Neural cell (in vitro differentiated cells): ENCODE measurements at regions not wholly inside any gene's neighbourhood (a gene's known extent, or its start where the extent isn't known, plus 50 kb on each side); places are given as distances from the start of the nearest gene placed in this dataset.

Experiments used
- H2AFZ ChIP-seq: fragments of 200-600, 300-800 bp; sonication (generic), shearing (Covaris generic); 2 replicates; pipeline ENCODE4 v1.6.0; 2014; ENCODE audit warnings: low read depth, mild to moderate bottlenecking, antibody characterized with exemption, low read length, moderate library complexity
- H3F3A ChIP-seq: fragments of 200-600 bp; shearing (Covaris generic); 2 replicates; pipeline ENCODE4 v1.6.1; 2016; ENCODE audit warnings: mild to moderate bottlenecking, moderate library complexity, mixed read lengths, antibody characterized with exemption, low read length; ENCODE audit not compliant: insufficient read depth, poor library complexity, severe bottlenecking
- H3K27ac ChIP-seq: fragments of 200-600, 300-800 bp; sonication (generic), shearing (Covaris generic); 2 replicates; pipeline ENCODE4 v1.5.1; 2014; ENCODE audit warnings: mild to moderate bottlenecking, low read length, moderate library complexity
- H3K27me3 ChIP-seq: fragments of 300-800, 200-600 bp; sonication (generic), shearing (Covaris generic); 2 replicates; pipeline ENCODE4 v1.6.0; 2014; ENCODE audit warnings: mild to moderate bottlenecking, low read depth, low read length, moderate library complexity; ENCODE audit not compliant: insufficient read depth
- H3K36me3 ChIP-seq: fragments of 300-800, 200-600 bp; sonication (generic), shearing (Covaris generic); 2 replicates; pipeline ENCODE4 v1.5.1; 2014; ENCODE audit warnings: mild to moderate bottlenecking, antibody characterized with exemption, low read length, moderate library complexity; ENCODE audit not compliant: insufficient read depth
- H3K4me2 ChIP-seq: fragments of 300-800, 200-600 bp; sonication (generic), shearing (Covaris generic); 2 replicates; pipeline ENCODE4 v1.6.0; 2014; ENCODE audit warnings: mild to moderate bottlenecking, low read length
- H3K4me3 ChIP-seq: fragments of 300-800, 200-600 bp; sonication (generic), shearing (Covaris generic); 2 replicates; pipeline ENCODE4 v1.5.1; 2014; ENCODE audit warnings: mild to moderate bottlenecking, low read length, moderate library complexity
- H3K79me2 ChIP-seq: fragments of 200-600 bp; shearing (Covaris generic); replicated peaks from 2 replicates; pipeline ENCODE4 v1.6.0; 2014; ENCODE audit warnings: mild to moderate bottlenecking, low read length, moderate library complexity; ENCODE audit not compliant: insufficient read depth
- H3K9ac ChIP-seq: fragments of 300-800, 200-600 bp; sonication (generic), shearing (Covaris generic); 2 replicates; pipeline ENCODE4 v1.6.1; 2016; ENCODE audit warnings: mild to moderate bottlenecking, low read length, mixed read lengths
- H3K9me2 ChIP-seq: fragments of 200-600 bp; shearing (Covaris generic); 2 replicates; pipeline ENCODE4 v1.6.1; 2016; ENCODE audit warnings: mild to moderate bottlenecking, low read length, mixed read lengths; ENCODE audit not compliant: insufficient read depth
- H3K9me3 ChIP-seq: fragments of 200-600, 300-800 bp; sonication (generic), shearing (Covaris generic); 2 replicates; pipeline ENCODE4 v1.6.1; 2016; ENCODE audit warnings: mild to moderate bottlenecking, mixed run types, low read length, moderate library complexity, mixed read lengths
- H4K20me1 ChIP-seq: fragments of 200-600 bp; shearing (Covaris generic); 2 replicates; pipeline ENCODE4 v1.6.1; 2016; ENCODE audit warnings: mild to moderate bottlenecking, mixed run types; ENCODE audit not compliant: insufficient read depth
- CTCF ChIP-seq: fragments of 450-650 bp; IDR thresholded peaks from 2 replicates; pipeline ENCODE4 v1.5.1; 2014; ENCODE audit warnings: antibody characterized with exemption, mild to moderate bottlenecking, moderate library complexity; ENCODE audit not compliant: poor library complexity, severe bottlenecking
- EP300 ChIP-seq: fragments of 450-650 bp; conservative IDR thresholded peaks from 2 replicates; pipeline ENCODE4 v1.6.1; 2014; ENCODE audit warnings: antibody characterized with exemption, mild to moderate bottlenecking, moderate library complexity; ENCODE audit not compliant: poor library complexity, severe bottlenecking
- EZH2 ChIP-seq: fragments of 200-600, 300-800 bp; shearing (Covaris generic), sonication (generic); IDR thresholded peaks from 2 replicates; pipeline ENCODE4 v1.6.1; 2014; ENCODE audit warnings: antibody characterized with exemption, low read length, borderline replicate concordance, mild to moderate bottlenecking; ENCODE audit not compliant: insufficient read depth, poor library complexity, severe bottlenecking
- MXI1 ChIP-seq: fragments of 450-650 bp; conservative IDR thresholded peaks from 2 replicates; pipeline ENCODE4 v1.6.1; 2014; ENCODE audit warnings: antibody characterized with exemption, mild to moderate bottlenecking; ENCODE audit not compliant: poor library complexity, severe bottlenecking
- POLR2AphosphoS5 ChIP-seq: IDR thresholded peaks from 2 replicates; pipeline ENCODE4 v1.6.1; 2012
- RAD21 ChIP-seq: fragments of 450-650 bp; conservative IDR thresholded peaks from 2 replicates; pipeline ENCODE4 v1.6.1; 2014; ENCODE audit warnings: antibody characterized with exemption, mild to moderate bottlenecking, moderate library complexity
- SMC3 ChIP-seq: fragments of 450-650 bp; conservative IDR thresholded peaks from 2 replicates; pipeline ENCODE4 v1.6.1; 2014; ENCODE audit warnings: antibody characterized with exemption, mild to moderate bottlenecking, moderate library complexity; ENCODE audit not compliant: poor library complexity
- TAF1 ChIP-seq: IDR thresholded peaks from 2 replicates; pipeline ENCODE4 v1.6.1; 2012; ENCODE audit warnings: low read depth
- TF ChIP-seq, protein P1 (sequence below): IDR thresholded peaks from 2 replicates; pipeline ENCODE4 v1.6.1; 2012; ENCODE audit warnings: borderline replicate concordance

DNA sequence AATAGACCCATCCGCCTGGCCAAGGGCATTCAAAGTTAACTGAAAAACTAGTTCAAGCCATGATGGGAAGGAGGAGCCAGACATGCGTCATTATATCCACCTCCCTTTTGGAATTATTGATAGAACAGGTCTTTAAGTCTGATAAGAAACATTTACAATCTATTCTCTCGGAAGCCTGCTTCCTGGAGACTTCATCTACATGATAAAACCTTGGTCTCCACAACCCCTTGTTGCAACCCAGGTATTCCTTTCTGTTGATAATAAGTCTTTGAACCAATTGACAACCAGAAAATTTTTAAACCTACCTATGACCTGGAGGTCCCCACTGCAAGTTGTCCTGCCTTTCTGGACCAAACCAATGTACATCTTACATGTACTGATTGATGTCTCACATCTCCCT, 451.3 kb downstream of the NAF1 start:
- Histone ChIP-seq H3K4me3 (no peak overlapping the region), H3K36me3 (no peaks in the 10 kb centered on the region), H2AFZ (no peak overlapping the region), H3K9me3 (no peaks in the 10 kb centered on the region), H4K20me1 (no peaks in the 10 kb centered on the region), H3K4me2 (no peak overlapping the region), H3K79me2 (no peaks in the 10 kb centered on the region), H3F3A (no peaks in the 10 kb centered on the region), H3K9ac (no peak overlapping the region), H3K27ac (no peak overlapping the region), H3K9me2 (no peaks in the 10 kb centered on the region), H3K27me3 (no peaks in the 10 kb centered on the region)
- TF ChIP-seq, protein P1, sequence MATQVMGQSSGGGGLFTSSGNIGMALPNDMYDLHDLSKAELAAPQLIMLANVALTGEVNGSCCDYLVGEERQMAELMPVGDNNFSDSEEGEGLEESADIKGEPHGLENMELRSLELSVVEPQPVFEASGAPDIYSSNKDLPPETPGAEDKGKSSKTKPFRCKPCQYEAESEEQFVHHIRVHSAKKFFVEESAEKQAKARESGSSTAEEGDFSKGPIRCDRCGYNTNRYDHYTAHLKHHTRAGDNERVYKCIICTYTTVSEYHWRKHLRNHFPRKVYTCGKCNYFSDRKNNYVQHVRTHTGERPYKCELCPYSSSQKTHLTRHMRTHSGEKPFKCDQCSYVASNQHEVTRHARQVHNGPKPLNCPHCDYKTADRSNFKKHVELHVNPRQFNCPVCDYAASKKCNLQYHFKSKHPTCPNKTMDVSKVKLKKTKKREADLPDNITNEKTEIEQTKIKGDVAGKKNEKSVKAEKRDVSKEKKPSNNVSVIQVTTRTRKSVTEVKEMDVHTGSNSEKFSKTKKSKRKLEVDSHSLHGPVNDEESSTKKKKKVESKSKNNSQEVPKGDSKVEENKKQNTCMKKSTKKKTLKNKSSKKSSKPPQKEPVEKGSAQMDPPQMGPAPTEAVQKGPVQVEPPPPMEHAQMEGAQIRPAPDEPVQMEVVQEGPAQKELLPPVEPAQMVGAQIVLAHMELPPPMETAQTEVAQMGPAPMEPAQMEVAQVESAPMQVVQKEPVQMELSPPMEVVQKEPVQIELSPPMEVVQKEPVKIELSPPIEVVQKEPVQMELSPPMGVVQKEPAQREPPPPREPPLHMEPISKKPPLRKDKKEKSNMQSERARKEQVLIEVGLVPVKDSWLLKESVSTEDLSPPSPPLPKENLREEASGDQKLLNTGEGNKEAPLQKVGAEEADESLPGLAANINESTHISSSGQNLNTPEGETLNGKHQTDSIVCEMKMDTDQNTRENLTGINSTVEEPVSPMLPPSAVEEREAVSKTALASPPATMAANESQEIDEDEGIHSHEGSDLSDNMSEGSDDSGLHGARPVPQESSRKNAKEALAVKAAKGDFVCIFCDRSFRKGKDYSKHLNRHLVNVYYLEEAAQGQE, result no peak
- TF ChIP-seq MXI1 (no peak), EP300 (no peak), SMC3 (no peak), RAD21 (no peak), TAF1 (no peak), EZH2 (no peak), POLR2AphosphoS5 (no peak), CTCF (no peak)

- no peak overlapping the region for H2AFZ ChIP-seq
- no peak overlapping the region for H3K9ac ChIP-seq
- H3K27me3 ChIP-seq, result no peaks in the 10 kb centered on the region
- H3K4me3 ChIP-seq, result no peak overlapping the region
- no peak overlapping the region for H3K27ac ChIP-seq
- H3K9me3 ChIP-seq, result no peaks in the 10 kb centered on the region
- TF ChIP-seq, protein P1, result no peak
- TF ChIP-seq SMC3 (no peak), EP300 (no peak), CTCF (no peak), POLR2AphosphoS5 (no peak), MXI1 (no peak), EZH2 (no peak), RAD21 (no peak), TAF1 (no peak)
- H3F3A ChIP-seq, result no peaks in the 10 kb centered on the region
- H4K20me1 ChIP-seq, result no peaks in the 10 kb centered on the region
- no peaks in the 10 kb centered on the region for H3K9me2 ChIP-seq
- H3K36me3 ChIP-seq, result no peaks in the 10 kb centered on the region
- H3K4me2 ChIP-seq, result no peak overlapping the region
- no peaks in the 10 kb centered on the region for H3K79me2 ChIP-seq
Observed at GRCh38 chr4:162707962-162708361, 458.7 kb downstream of the NAF1 start.
